ENCODE measurements at regions not wholly inside any gene's neighbourhood (a gene's known extent, or its start where the extent isn't known, plus 50 kb on each side); places are given as distances from the start of the nearest gene placed in this dataset.

- no peak for TF ChIP-seq POLR2A (IDR thresholded peaks at IDR 0.05)
- TF ChIP-seq CTCF (IDR thresholded peaks at IDR 0.05), result no peak
Measured at GRCh38 chr5:135122797-135123196, 88.8 kb upstream of the PITX1 start.

All from lower leg skin (tissue), 3 donors.